Hepatocyte (in vitro differentiated cells): ENCODE measurements at regions not wholly inside any gene's neighbourhood (a gene's known extent, or its start where the extent isn't known, plus 50 kb on each side); places are given as distances from the start of the nearest gene placed in this dataset.
"Not testable (repeated sequence)": the region's sequence is repeated elsewhere in the genome, so short reads cannot be mapped to it uniquely, and the experiment has no call there.

Source experiments
- EZH2 ChIP-seq: fragments of 200-600 bp; sonication (generic); IDR thresholded peaks from 2 replicates; pipeline ENCODE4 v1.6.1; 2016; ENCODE audit warnings: antibody characterized with exemption, mild to moderate bottlenecking, borderline replicate concordance
- EZH2phosphoT487 ChIP-seq: fragments of 200-600 bp; sonication (generic); IDR thresholded peaks from one replicate; pipeline ENCODE4 v1.6.1; 2018; ENCODE audit warnings: antibody characterized with exemption, mild to moderate bottlenecking, low read depth, moderate library complexity; ENCODE audit not compliant: unreplicated experiment, severe bottlenecking
- TF ChIP-seq, protein P1 (sequence below): fragments of 200-600 bp; sonication (generic); IDR thresholded peaks from 2 replicates; pipeline ENCODE4 v1.5.1; 2016; ENCODE audit warnings: antibody characterized with exemption, mild to moderate bottlenecking; ENCODE audit not compliant: poor library complexity

DNA sequence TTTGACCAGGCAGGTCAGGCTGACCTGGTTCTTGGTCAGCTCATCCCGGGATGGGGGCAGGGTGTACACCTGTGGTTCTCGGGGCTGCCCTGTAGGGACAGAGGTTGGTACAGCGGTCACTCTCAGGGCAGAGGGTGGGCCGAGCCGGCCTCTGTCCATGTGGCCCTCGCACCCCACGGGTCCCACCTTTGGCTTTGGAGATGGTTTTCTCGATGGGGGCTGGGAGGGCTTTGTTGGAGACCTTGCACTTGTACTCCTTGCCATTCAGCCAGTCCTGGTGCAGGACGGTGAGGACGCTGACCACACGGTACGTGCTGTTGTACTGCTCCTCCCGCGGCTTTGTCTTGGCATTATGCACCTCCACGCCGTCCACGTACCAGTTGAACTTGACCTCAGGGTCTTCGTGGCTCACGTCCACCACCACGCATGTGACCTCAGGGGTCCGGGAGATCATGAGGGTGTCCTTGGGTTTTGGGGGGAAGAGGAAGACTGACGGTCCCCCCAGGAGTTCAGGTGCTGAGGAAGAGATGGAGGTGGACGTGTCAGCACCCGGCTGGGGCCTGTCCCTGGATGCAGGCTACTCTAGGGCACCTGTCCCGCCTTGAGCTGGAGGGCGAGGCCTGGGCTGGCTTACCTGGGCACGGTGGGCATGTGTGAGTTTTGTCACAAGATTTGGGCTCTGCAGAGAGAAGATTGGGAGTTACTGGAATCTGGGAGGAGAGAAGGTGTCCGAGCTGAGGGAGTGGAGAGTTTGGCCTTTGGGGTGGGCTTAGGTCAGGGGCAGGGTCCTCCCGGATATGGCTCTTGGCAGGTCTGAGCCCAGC, 215.5 kb downstream of the TMEM121 start:
- not testable (repeated sequence) for TF ChIP-seq EZH2, EZH2phosphoT487
- TF ChIP-seq, protein P1, sequence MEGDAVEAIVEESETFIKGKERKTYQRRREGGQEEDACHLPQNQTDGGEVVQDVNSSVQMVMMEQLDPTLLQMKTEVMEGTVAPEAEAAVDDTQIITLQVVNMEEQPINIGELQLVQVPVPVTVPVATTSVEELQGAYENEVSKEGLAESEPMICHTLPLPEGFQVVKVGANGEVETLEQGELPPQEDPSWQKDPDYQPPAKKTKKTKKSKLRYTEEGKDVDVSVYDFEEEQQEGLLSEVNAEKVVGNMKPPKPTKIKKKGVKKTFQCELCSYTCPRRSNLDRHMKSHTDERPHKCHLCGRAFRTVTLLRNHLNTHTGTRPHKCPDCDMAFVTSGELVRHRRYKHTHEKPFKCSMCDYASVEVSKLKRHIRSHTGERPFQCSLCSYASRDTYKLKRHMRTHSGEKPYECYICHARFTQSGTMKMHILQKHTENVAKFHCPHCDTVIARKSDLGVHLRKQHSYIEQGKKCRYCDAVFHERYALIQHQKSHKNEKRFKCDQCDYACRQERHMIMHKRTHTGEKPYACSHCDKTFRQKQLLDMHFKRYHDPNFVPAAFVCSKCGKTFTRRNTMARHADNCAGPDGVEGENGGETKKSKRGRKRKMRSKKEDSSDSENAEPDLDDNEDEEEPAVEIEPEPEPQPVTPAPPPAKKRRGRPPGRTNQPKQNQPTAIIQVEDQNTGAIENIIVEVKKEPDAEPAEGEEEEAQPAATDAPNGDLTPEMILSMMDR = not testable (repeated sequence)
